Skeletal muscle satellite cell (primary cell): ENCODE measurements at regions not wholly inside any gene's neighbourhood (a gene's known extent, or its start where the extent isn't known, plus 50 kb on each side); places are given as distances from the start of the nearest gene placed in this dataset.

Experiments used
- H3K27me3 ChIP-seq: 2 replicates; pipeline ENCODE4 v1.7.0; 2013; ENCODE audit warnings: low read length; ENCODE audit not compliant: control insufficient read depth, insufficient read depth
- H3K36me3 ChIP-seq: 2 replicates; pipeline ENCODE4 v1.7.0; 2013; ENCODE audit warnings: mild to moderate bottlenecking, control low read depth, low read length; ENCODE audit not compliant: insufficient read depth
- H3K4me1 ChIP-seq: 2 replicates; pipeline ENCODE4 v1.7.0; 2013; ENCODE audit warnings: low read length; ENCODE audit not compliant: control insufficient read depth, insufficient read depth
- H3K4me2 ChIP-seq: 2 replicates; pipeline ENCODE4 v1.7.0; 2013; ENCODE audit warnings: mild to moderate bottlenecking, low read length
- H3K4me3 ChIP-seq: 2 replicates; pipeline ENCODE4 v1.7.0; 2013; ENCODE audit warnings: low read length
- H3K9ac ChIP-seq: 2 replicates; pipeline ENCODE4 v1.7.0; 2013; ENCODE audit warnings: mild to moderate bottlenecking, low read depth, low read length, moderate library complexity
- H3K9me3 ChIP-seq: replicated peaks from 2 replicates; pipeline ENCODE4 v1.7.0; 2013; ENCODE audit warnings: mild to moderate bottlenecking, control low read depth, low read length

DNA sequence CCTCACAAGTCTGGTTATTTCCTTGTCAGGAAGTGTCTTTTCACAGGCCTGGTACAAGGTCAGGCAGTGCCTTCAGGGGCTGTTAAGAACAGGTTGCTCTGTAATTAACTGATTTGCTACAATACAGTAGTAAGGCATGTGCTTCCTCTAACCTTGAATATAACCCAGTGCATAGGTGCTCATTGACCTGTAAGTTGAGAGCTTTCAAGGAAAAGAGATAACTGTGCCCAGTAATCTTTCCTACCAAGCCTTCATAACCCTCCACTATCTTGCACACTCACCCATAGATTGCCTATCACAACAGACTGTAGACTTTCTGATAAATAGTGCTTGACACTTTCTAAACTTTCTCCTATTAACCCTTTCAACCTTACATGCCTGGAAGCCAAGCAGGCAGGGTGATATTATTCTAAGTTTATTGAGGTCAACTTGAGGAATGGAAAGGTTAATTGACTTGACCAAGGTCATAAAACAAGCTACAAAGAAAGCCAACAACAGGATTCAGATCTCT lies 148.1 kb downstream of the PPARGC1A start:
- H3K9ac ChIP-seq = no peak overlapping the region
- H3K9me3 ChIP-seq = no peaks in the 10 kb centered on the region
- H3K27me3 ChIP-seq = no peaks in the 10 kb centered on the region
- no peak overlapping the region for H3K4me3 ChIP-seq
- no peak overlapping the region for H3K4me2 ChIP-seq
- no peaks in the 10 kb centered on the region for H3K36me3 ChIP-seq
- no peaks in the 10 kb centered on the region for H3K4me1 ChIP-seq

DNA sequence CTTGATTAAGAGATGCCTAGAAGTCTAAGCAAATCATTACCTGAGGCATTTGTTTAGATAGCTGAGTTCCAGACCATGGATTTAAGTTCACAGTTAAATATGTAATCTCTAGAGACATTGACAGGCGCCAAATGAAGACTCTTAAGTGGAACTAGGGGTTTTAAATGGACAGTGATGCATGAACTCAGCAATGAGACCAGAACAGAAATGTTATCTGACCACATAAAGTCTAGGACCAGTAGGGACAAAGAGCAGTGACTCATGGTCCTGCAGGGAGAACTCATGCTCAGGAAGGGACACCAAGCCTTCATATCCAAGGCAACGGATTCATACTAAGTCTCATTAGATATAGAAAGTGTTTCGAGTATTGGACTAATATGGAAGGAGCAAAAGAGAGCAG lies 152.3 kb downstream of the PPARGC1A start:
- Histone ChIP-seq H3K4me2 (no peak overlapping the region), H3K4me3 (no peak overlapping the region), H3K27me3 (no peaks in the 10 kb centered on the region), H3K4me1 (no peaks in the 10 kb centered on the region), H3K9ac (no peak overlapping the region), H3K36me3 (no peaks in the 10 kb centered on the region), H3K9me3 (no peaks in the 10 kb centered on the region)

DNA sequence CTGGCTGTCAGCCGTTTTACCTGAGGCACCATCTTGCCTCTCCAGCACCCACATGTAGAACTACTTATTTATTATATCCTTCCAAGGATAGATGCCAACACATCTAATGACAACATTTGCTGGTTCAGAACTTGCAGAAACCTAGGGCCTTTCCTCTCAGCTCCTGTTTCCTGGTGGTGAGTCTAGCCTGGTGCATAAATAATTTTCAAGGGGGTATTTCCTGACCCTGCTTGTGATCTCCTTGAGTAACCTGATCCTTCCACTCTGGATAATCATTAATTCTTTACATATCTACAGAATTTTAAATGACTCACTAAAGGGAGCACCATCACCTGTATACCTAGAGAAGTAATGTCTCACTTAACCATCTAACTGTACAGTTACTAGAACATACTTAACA lies 153.4 kb downstream of the PPARGC1A start:
- no peak overlapping the region for H3K9ac ChIP-seq
- no peaks in the 10 kb centered on the region for H3K36me3 ChIP-seq
- H3K4me1 ChIP-seq = no peaks in the 10 kb centered on the region
- no peak overlapping the region for H3K4me3 ChIP-seq
- H3K27me3 ChIP-seq = no peaks in the 10 kb centered on the region
- H3K9me3 ChIP-seq = no peaks in the 10 kb centered on the region
- no peak overlapping the region for H3K4me2 ChIP-seq

DNA sequence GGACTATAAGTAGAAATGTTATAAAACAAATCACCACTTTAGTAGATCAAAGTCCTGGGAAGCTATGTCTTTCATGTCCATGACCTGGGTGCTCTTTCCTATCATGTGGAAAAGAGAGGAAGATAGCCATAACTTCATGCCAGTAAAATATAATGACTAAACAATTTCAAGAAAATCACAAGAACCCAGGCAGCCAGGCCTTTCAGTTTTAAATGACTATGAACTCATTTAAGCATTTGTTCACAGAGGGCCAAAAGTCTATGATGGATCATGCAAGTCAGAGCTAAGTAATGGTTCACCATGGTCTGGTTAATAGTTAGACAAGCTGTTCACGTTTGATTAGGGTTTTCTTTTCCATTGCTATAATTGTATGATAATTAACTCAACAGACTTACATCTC lies 155.8 kb downstream of the PPARGC1A start:
- Histone ChIP-seq H3K36me3 (no peaks in the 10 kb centered on the region), H3K9ac (no peak overlapping the region), H3K9me3 (no peaks in the 10 kb centered on the region), H3K27me3 (no peaks in the 10 kb centered on the region), H3K4me2 (no peak overlapping the region), H3K4me3 (no peak overlapping the region), H3K4me1 (peaks cover 4% of the 10 kb centered on the region)

DNA sequence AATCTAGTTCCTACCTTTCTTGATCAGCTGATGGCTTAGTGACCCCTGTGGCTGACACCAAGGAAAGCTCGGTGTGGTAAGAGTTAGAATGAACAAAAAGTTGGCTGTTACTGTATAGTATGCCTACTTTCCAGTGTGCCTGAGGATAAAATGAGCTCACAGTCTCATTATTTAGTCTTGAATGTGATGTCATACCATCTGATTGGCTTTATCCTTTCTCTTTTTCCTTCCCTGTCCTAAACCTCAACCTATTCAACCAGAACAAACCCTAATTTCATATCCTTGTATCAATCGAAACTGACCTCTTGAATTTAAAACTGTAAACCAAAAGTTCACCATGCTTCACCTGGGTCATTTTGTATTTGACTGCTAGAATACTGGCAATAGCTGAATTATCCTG lies 156.4 kb downstream of the PPARGC1A start:
- Histone ChIP-seq H3K4me1 (peaks cover 8% of the 10 kb centered on the region), H3K27me3 (no peaks in the 10 kb centered on the region), H3K9ac (no peak overlapping the region), H3K36me3 (no peaks in the 10 kb centered on the region), H3K4me2 (no peak overlapping the region), H3K4me3 (no peak overlapping the region), H3K9me3 (no peaks in the 10 kb centered on the region)

DNA sequence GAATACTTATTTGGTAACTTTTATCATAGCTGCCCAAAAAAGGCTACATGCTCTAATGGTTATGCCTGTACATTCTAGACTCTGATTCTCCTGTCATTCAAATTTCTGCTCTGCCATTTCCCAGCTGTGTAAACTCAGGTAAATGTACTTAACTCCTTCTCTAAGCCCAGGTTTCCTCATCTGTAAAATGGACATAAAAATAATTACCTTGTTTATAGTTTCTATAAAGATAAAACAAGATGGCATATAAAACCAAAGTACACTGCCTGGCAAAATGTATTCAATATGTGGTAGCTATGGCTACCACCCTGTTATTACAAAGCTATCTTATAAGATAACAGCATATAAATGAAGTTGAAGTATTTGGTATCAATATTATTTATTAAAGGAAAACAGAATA lies 158.8 kb downstream of the PPARGC1A start:
- H3K4me2 ChIP-seq = no peak overlapping the region
- no peak overlapping the region for H3K4me3 ChIP-seq
- H3K4me1 ChIP-seq = peaks cover 12% of the 10 kb centered on the region
- no peak overlapping the region for H3K9ac ChIP-seq
- no peaks in the 10 kb centered on the region for H3K36me3 ChIP-seq
- H3K9me3 ChIP-seq = no peaks in the 10 kb centered on the region
- no peaks in the 10 kb centered on the region for H3K27me3 ChIP-seq

DNA sequence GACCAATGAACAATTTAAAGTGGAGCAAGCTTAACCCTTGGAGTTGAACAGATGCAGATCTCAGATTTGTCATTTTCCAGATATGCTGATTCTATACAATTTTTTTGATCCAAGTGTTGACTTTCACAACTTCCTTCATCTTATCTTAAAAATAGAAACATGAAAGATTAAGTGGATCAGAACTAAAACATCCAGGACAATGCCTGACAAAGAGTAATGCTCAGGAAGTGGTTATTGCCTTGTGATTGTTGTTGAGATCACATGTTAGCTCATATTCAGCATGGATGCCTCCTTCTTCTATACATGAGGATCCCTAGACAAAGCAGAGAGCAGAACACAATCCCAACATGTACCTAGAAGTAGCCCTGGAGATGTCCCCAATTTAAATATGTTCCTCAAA lies 160.9 kb downstream of the PPARGC1A start:
- H3K36me3 ChIP-seq = no peaks in the 10 kb centered on the region
- no peak overlapping the region for H3K9ac ChIP-seq
- no peaks in the 10 kb centered on the region for H3K9me3 ChIP-seq
- H3K27me3 ChIP-seq = no peaks in the 10 kb centered on the region
- H3K4me1 ChIP-seq = peaks cover 12% of the 10 kb centered on the region
- H3K4me3 ChIP-seq = no peak overlapping the region
- no peak overlapping the region for H3K4me2 ChIP-seq

DNA sequence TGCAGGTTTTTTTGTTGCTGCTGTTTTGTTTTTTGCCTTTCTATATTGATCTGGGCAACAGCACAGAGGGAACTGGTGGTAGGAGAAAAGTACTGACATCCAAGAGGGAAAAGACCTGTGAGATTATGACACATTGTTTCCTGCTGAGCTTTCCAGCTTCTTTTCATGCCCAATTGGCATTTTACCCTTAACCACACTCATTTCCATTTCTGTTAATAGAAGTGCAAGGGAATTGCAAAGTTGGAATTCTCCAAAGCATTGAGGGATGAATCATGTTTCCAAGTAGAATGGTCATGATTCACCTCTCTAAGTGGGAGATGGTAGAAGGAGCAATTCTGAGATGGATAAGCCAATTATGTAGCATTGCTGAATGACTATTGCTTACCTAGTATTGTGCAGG lies 161.5 kb downstream of the PPARGC1A start:
- H3K36me3 ChIP-seq = no peaks in the 10 kb centered on the region
- no peak overlapping the region for H3K9ac ChIP-seq
- peaks cover 12% of the 10 kb centered on the region for H3K4me1 ChIP-seq
- H3K4me3 ChIP-seq = no peak overlapping the region
- no peaks in the 10 kb centered on the region for H3K9me3 ChIP-seq
- H3K4me2 ChIP-seq = no peak overlapping the region
- H3K27me3 ChIP-seq = no peaks in the 10 kb centered on the region

DNA sequence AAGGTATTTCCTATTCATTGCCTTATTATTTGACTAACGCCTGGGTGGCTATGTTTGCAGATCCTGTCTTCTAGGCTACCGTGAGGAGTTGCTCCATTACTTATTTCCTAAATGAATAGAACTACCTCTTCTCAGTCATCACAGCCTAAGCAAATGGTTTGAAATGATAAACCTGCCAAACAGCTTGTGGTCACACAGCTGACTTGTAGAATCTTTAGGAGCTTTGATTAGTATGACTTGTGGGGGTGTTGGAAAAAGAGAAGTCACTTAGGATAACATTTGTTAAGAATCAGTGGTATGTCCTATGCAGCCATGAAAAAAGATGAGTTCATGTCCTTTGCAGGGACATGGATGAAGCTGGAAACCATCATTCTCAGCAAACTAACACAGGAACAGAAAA lies 169.3 kb downstream of the PPARGC1A start:
- H3K4me1 ChIP-seq = no peaks in the 10 kb centered on the region
- no peaks in the 10 kb centered on the region for H3K9me3 ChIP-seq
- no peaks in the 10 kb centered on the region for H3K36me3 ChIP-seq
- no peak overlapping the region for H3K9ac ChIP-seq
- no peak overlapping the region for H3K4me3 ChIP-seq
- H3K4me2 ChIP-seq = no peak overlapping the region
- H3K27me3 ChIP-seq = no peaks in the 10 kb centered on the region

DNA sequence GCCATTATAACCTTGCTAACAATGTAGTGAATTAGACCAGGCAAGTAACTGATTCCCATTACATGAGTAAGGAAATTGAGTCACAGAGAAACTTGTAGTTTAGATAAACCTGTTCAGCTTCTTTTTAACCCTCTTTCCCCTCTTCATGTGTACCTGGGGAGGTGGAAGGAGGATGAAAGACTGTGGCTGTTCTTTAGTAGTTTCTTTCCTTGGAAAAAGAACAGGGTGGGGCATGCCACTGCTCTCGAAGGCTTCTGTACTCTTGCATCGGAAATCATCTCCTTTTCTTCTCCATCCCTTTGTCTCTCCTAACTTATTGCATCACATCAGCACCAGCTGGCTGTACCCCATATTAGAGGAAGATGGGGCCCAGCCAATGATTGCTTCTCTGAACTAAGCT lies 171.4 kb downstream of the PPARGC1A start:
- Histone ChIP-seq H3K9ac (no peak overlapping the region), H3K27me3 (no peaks in the 10 kb centered on the region), H3K4me3 (no peak overlapping the region), H3K36me3 (no peaks in the 10 kb centered on the region), H3K9me3 (no peaks in the 10 kb centered on the region), H3K4me1 (no peaks in the 10 kb centered on the region), H3K4me2 (no peak overlapping the region)

DNA sequence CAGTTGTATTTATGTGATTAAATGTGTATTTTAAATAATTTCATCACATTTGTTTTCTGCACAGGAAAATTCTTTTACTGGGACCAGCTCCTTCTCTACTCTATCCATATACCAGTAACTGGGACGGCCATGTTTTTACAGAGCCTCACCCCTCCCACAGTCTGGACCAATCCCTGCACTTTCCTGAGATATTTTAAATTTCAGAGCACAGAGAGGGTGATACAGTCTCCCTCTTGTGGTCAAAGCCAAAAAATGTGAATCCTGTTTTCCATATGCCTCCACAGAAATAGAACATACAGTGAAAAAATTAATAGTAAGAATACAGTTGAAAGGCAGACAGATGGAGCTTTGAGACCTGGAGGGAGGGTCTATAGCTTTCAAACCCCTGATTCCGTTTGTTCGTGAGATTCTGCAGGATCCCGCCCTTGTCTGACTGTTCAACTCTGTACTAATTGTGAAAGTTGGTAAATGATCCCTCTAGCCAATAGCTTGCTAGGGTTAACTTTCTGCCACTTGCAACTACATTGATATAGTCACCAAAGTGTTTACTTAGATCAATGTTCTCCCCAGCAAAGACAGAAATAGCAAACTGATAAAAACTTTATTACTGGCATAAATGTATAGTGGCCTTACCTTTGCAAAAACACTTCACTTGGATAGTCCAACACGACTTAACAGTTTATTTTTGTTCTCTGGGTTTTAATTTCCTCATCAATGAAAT lies 172.2 kb downstream of the PPARGC1A start:
- H3K4me3 ChIP-seq = no peak overlapping the region
- no peaks in the 10 kb centered on the region for H3K4me1 ChIP-seq
- H3K9ac ChIP-seq = no peak overlapping the region
- H3K9me3 ChIP-seq = no peaks in the 10 kb centered on the region
- no peaks in the 10 kb centered on the region for H3K36me3 ChIP-seq
- no peak overlapping the region for H3K4me2 ChIP-seq
- no peaks in the 10 kb centered on the region for H3K27me3 ChIP-seq

DNA sequence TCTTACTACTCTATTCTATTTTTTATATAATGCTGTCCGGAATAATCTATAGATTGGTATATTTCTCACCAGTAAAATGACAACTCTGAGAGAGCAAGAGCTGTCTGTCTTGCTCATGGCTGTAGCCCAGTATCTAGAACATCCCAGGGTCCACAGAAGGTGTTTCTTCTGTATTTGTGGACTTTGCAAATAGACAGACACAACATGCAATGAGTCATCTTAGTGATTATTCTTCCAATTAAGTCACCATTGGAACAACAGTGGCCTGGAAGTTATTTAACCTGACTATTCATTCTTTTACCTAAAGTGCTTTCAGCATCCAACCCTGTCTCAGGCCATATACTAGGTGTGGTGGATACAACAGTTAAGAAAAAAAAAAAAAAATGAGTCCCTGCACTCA lies 179.5 kb downstream of the PPARGC1A start:
- Histone ChIP-seq H3K4me2 (no peak overlapping the region), H3K27me3 (no peaks in the 10 kb centered on the region), H3K4me3 (no peak overlapping the region), H3K9me3 (no peaks in the 10 kb centered on the region), H3K4me1 (no peaks in the 10 kb centered on the region), H3K9ac (no peak overlapping the region), H3K36me3 (no peaks in the 10 kb centered on the region)
